ENCODE measurements at regions not wholly inside any gene's neighbourhood (a gene's known extent, or its start where the extent isn't known, plus 50 kb on each side); places are given as distances from the start of the nearest gene placed in this dataset.

DNA sequence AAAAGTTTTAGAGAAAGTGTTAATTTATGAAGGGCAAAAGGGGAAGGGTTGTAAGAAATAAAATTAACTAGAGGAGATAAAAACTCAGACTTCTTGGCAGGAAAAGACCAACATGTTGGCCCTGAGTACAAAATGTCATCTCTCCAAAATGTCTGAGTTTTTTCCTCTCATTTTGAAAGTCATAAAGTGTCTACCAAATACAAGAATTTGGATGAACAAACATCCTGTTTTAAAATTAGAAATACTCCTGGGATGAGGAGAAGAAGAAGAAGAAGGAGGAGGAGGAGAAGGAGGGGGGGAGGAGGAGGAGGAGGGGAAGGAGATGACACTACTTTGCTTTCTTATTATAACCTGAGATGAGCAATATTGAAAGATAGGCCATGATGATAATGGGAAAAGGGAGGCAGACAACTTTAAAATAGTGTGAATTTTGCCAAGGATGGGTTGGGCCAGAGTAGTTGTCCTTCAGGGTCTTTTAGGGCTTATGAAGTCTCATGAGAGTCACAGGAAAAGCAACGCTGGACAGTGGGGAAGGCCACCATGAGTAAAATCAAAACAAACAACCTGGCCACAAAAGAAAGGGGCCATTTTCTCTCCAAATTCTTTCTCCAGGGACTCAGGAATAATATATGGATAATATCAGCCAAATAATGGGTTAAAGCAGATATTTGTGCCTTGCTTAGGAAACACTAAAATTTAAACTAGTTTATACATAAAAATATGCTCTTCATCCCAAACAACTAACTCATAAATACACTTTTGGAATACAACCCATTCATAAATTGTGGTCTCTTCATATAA, 632.9 kb downstream of the EPHA3 start:
- TF ChIP-seq EZH2 (IDR thresholded peaks at IDR 0.05; ENCODE audit: borderline replicate concordance, insufficient read depth, low read depth, low read length, poor library complexity, severe bottlenecking) (no peak), CTCF (IDR thresholded peaks at IDR 0.05) (no peak)
